Loucy (cell line): ENCODE measurements at regions not wholly inside any gene's neighbourhood (a gene's known extent, or its start where the extent isn't known, plus 50 kb on each side); places are given as distances from the start of the nearest gene placed in this dataset.

Experiments
- H2AFZ ChIP-seq: fragments of 200-600 bp; sonication (generic); 2 replicates; pipeline ENCODE4 v1.6.0; 2016; ENCODE audit warnings: antibody characterized with exemption, mild to moderate bottlenecking, low read length, moderate library complexity
- H3F3A ChIP-seq: fragments of 200-600 bp; 2 replicates; pipeline ENCODE4 v1.6.0; 2016; ENCODE audit warnings: antibody characterized with exemption, low read depth, mild to moderate bottlenecking
- H3K27me3 ChIP-seq: fragments of 200-600 bp; sonication (generic); 2 replicates; pipeline ENCODE4 v1.6.1; 2014; ENCODE audit warnings: low read length, mild to moderate bottlenecking; ENCODE audit not compliant: insufficient read depth, poor library complexity, severe bottlenecking
- H3K36me3 ChIP-seq: fragments of 200-600 bp; sonication (generic); 2 replicates; pipeline ENCODE4 v1.6.1; 2016; ENCODE audit warnings: low read length; ENCODE audit not compliant: insufficient read depth
- H3K4me1 ChIP-seq: fragments of 200-600 bp; sonication (generic); 2 replicates; pipeline ENCODE4 v1.5.1; 2014; ENCODE audit warnings: low read length, mild to moderate bottlenecking; ENCODE audit not compliant: insufficient read depth, poor library complexity, severe bottlenecking
- H3K4me2 ChIP-seq: fragments of 200-600 bp; sonication (generic); 2 replicates; pipeline ENCODE4 v1.6.0; 2014; ENCODE audit warnings: antibody characterized with exemption, low read length, low read depth, mild to moderate bottlenecking; ENCODE audit not compliant: poor library complexity, severe bottlenecking
- H3K4me3 ChIP-seq: fragments of 200-600 bp; sonication (generic); 2 replicates; pipeline ENCODE4 v1.5.1; 2014; ENCODE audit warnings: low read length, mild to moderate bottlenecking, mixed read lengths; ENCODE audit not compliant: poor library complexity, severe bottlenecking
- H3K79me2 ChIP-seq: fragments of 200-600 bp; sonication (generic); 2 replicates; pipeline ENCODE4 v1.6.1; 2014; ENCODE audit warnings: low read length; ENCODE audit not compliant: insufficient read depth
- H3K9ac ChIP-seq: fragments of 200-600 bp; sonication (generic); 2 replicates; pipeline ENCODE4 v1.6.0; 2014; ENCODE audit warnings: mild to moderate bottlenecking, low read depth, low read length, moderate library complexity; ENCODE audit not compliant: poor library complexity, severe bottlenecking
- H3K9me2 ChIP-seq: fragments of 200-600 bp; sonication (generic); replicated peaks from 2 replicates; pipeline ENCODE4 v1.6.1; 2016; ENCODE audit warnings: low read depth, low read length, mixed read lengths
- H3K9me3 ChIP-seq: fragments of 200-600 bp; sonication (generic); 2 replicates; pipeline ENCODE4 v1.6.1; 2014; ENCODE audit warnings: mild to moderate bottlenecking, antibody characterized with exemption, low read length, low read depth; ENCODE audit not compliant: insufficient read depth
- H4K20me1 ChIP-seq: fragments of 200-600 bp; sonication (generic); 2 replicates; pipeline ENCODE4 v1.6.0; 2014; ENCODE audit warnings: antibody characterized with exemption, low read length, mild to moderate bottlenecking; ENCODE audit not compliant: insufficient read depth, poor library complexity, severe bottlenecking
- CTCF ChIP-seq: fragments of 200-600 bp; sonication (generic); conservative IDR thresholded peaks from 2 replicates; pipeline ENCODE4 v1.5.1; 2014; ENCODE audit warnings: mild to moderate bottlenecking, antibody characterized with exemption, low read length
- EZH2phosphoT487 ChIP-seq: fragments of 200-600 bp; IDR thresholded peaks from 2 replicates; pipeline ENCODE4 v1.6.1; 2018; ENCODE audit warnings: antibody characterized with exemption, mild to moderate bottlenecking, moderate library complexity, borderline replicate concordance

GRCh38 chr2:190783513-190784263 is 96.9 kb upstream of the GLS start:
- H3K4me2 ChIP-seq: no peak overlapping the region
- no peak overlapping the region for H3K4me3 ChIP-seq
- H3K36me3 ChIP-seq: no peaks in the 10 kb centered on the region
- H3K9ac ChIP-seq: no peak overlapping the region
- TF ChIP-seq EZH2phosphoT487 (no peak), CTCF (no peak)
- H3K79me2 ChIP-seq: no peaks in the 10 kb centered on the region
- no peaks in the 10 kb centered on the region for H3K9me2 ChIP-seq
- no peaks in the 10 kb centered on the region for H3F3A ChIP-seq
- H4K20me1 ChIP-seq: no peaks in the 10 kb centered on the region
- H3K9me3 ChIP-seq: peaks cover 2% of the 10 kb centered on the region; the same call in 1 of the 2 replicates
- no peak overlapping the region for H2AFZ ChIP-seq
- no peaks in the 10 kb centered on the region for H3K27me3 ChIP-seq
- no peaks in the 10 kb centered on the region for H3K4me1 ChIP-seq

- H3K79me2 ChIP-seq: no peaks in the 10 kb centered on the region
- H3F3A ChIP-seq: no peaks in the 10 kb centered on the region
- no peaks in the 10 kb centered on the region for H3K36me3 ChIP-seq
- H3K27me3 ChIP-seq: no peaks in the 10 kb centered on the region
- H3K9me2 ChIP-seq: no peaks in the 10 kb centered on the region
- no peak overlapping the region for H3K4me3 ChIP-seq
- no peak overlapping the region for H3K9ac ChIP-seq
- H3K9me3 ChIP-seq: no peaks in the 10 kb centered on the region
- no peaks in the 10 kb centered on the region for H4K20me1 ChIP-seq
- TF ChIP-seq EZH2phosphoT487: no peak
- no peak for TF ChIP-seq CTCF
- H2AFZ ChIP-seq: no peak overlapping the region
- peaks cover 8% of the 10 kb centered on the region for H3K4me1 ChIP-seq
- H3K4me2 ChIP-seq: no peak overlapping the region
These were observed 95.3 kb upstream of the GLS start for GRCh38 chr2:190785334-190785733.

GRCh38 chr2:190786404-190787166 is 94.0 kb upstream of the GLS start:
- H3K9ac ChIP-seq: no peak overlapping the region
- H3K9me2 ChIP-seq: no peaks in the 10 kb centered on the region
- H3K27me3 ChIP-seq: no peaks in the 10 kb centered on the region
- H4K20me1 ChIP-seq: no peaks in the 10 kb centered on the region
- H3K36me3 ChIP-seq: no peaks in the 10 kb centered on the region
- H3K79me2 ChIP-seq: no peaks in the 10 kb centered on the region
- TF ChIP-seq EZH2phosphoT487: no peak
- no peak for TF ChIP-seq CTCF
- H2AFZ ChIP-seq: no peak overlapping the region
- H3K4me3 ChIP-seq: no peak overlapping the region
- peaks cover 14% of the 10 kb centered on the region for H3K4me1 ChIP-seq
- H3F3A ChIP-seq: no peaks in the 10 kb centered on the region
- no peak overlapping the region for H3K4me2 ChIP-seq
- no peaks in the 10 kb centered on the region for H3K9me3 ChIP-seq
